ENCODE measurements at regions not wholly inside any gene's neighbourhood (a gene's known extent, or its start where the extent isn't known, plus 50 kb on each side); places are given as distances from the start of the nearest gene placed in this dataset.

DNA sequence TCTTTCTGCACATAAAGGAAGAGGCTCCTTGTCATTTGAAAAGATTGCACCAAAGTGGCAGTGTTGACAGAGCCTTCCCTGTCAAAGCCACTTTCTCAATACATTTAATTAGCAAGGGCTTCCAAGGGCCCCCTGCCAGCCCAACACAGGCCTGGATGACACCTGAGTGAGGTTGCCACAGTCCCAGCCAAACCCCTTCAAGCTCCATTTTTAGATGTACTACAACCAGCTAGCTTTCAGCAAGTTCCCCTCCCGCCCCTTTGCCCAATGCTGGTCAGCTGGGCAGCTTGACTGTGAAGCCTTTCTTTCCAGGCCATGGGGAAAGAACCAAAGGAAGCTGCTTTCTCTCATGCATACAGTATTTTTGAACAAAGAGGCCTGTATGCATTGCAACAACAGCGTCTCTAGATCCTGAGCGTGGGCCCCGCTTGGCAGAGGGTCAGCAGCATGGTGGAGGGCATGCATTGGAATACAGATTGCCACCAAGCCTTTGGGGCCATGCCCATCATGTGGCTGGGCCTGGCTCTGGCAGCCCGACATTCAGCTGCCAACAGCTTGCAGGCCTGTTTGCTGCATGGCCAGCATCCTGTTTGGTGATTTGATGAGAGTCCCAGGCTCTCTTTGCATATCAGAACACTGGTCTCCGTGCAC lies 261.1 kb upstream of the GATB start:
- DNase-seq (ENCODE audit: low spot score) = no peak

DNA sequence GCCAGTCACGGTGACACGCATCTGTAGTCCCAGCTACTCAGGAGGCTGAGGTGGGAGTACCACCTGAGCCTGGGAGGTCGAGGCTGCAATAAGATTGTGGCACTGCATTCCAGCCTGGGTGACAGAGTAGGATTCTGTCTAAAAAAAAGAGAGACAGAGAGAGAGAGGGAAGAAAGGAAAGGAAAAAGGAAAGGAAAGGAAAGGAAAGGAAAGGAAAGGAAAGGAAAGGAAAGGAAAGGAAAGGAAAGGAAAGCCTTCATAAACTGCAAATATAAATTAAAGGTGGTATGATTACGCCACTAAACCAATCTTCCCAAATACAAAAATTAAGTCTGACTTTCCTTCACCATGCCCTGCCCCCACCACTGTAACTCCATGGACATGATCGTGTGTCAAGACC lies 259.3 kb upstream of the GATB start:
- no peak for DNase-seq (ENCODE audit: low spot score)

DNA sequence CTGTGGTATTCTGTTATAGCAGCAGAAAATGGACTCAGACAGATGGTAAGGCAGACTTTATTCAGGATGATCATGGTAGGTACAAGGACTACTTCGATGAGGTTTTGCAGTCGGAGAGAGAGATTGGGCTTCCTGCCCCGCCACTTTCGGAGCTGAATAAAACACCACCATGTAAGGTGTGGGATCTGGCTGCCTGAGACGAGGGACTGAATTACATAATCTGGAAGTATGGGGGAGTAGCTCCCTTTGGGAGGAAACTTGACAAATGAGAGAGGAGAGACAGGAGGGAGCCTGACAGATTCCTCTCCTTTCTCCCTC lies 255.5 kb upstream of the GATB start:
- DNase-seq (ENCODE audit: low spot score) = no peak

DNA sequence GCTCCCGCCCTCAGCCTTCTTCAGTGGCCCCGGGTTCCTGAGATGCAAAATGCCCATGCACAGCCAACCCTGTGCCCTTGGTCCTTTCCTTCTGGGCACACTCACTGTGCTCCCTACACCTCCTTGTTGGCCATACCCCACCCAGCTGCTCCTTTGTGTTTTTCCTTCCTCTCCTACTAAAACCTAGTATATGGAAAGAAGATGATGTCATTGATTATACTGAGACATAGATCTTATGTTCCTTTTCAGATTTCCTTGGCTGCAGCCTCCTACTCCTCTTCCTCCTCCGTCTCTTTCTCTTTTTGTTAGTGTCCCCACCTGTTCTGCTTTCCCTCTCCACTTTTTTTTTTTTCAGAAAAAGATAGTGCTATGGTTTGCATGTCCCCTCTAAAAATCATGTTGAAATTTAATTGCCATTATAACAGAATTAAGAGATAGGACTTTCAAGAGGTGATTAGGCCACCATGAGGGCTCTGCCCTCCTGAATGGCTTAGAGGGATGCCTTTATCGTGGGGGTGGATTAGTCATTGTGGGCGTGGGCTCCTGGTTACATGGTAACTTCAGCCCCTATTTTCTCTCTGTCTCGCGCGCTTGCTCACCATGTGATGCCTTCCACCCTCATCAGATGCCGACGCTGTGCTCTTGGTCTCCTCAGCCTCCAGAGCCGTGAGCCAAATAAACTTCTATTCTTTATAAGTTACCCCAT lies 254.9 kb upstream of the GATB start:
- no peak for DNase-seq (ENCODE audit: low spot score)

DNA sequence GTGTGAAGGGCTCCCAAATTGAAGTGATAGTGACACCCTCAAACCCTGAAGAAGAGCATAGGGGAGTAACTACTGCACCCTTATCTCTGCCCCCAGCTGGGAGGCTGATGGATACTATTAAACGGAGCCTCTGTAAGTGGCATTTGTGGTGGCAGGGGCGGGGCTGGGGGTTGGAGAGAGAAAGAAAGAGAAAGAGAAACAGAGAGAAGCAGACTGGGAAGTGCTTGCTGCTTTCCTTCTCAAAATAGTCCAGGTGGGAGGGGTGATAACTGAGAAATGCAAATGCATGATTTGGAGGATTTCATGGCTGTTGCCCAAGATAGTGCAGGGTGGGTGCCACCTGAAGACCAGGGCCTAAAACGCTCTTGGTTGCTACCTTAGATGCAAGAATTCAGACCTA lies 253.5 kb upstream of the GATB start:
- DNase-seq (ENCODE audit: low spot score) = no peak

DNA sequence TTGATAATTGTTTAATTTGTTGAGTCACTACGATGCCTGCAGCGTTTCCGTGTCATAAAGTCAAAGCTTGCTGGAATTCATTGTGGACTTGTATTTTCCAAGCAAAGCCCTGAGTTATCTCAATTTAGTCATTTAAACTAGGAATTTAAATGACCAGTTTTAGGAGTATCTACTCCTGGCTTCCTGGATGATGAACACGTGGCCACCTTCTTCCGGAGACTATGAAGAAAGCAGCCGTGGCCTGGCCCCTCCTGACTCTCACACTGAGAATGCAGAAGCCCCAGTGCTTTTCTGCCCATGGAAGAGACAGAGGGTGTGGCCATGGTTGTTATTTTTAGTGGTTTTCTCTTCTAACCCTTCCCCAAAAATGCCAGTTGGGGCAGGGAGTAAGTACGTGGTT lies 250.7 kb upstream of the GATB start:
- no peak for DNase-seq (ENCODE audit: low spot score)

DNA sequence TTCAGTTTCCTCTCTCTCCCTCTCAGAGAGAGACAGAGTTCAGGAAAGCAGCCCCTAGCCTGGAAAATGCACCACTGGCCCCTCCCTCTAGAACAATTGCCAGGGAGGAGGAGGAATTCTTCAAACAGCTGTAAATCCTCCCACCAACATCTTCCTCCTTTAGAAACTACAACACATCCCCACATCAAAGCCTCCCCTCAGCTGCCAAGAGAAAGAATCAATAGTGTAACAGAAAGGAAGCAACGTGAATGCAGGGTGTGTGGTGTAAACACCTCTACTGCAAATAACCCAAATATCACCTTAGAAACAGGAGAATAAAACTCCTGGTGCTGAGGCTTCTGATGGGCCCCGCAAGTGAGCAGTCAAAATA lies 249.9 kb upstream of the GATB start:
- DNase-seq (ENCODE audit: low spot score) = no peak

DNA sequence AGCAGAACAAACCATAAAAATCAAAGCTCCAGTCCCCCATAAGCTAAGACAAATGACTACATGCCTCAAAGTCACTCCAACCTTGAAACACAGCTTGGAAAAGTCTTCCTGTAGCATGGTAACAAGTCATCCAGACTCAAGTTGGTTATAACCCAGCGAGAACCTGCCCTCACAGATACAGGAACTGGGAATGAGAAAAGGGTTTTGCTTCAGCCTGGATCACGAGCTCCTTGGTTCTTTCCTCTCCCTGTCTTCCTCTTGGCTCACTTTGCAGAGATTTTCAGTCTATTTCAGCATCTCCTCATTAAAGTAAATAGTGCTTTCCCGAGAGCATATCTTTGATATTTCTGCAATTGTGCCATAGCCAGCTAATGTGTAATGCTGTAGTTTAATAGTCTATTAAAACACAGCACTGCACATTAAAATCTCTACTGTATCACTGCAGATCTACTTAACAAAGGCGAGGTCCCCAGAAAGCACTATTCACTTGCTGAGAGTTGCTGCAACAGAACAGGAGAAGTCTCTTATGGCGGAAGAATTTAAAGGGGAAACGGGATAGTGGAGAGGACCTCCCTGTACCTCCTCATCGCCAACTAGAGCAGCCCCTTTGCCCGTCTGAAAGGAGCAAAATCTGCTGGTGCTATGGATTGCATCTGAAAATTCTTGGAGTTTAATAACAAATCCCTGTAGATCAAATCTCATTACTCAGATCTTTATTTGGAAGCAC lies 249.3 kb upstream of the GATB start:
- DNase-seq (ENCODE audit: low spot score) = no peak

DNA sequence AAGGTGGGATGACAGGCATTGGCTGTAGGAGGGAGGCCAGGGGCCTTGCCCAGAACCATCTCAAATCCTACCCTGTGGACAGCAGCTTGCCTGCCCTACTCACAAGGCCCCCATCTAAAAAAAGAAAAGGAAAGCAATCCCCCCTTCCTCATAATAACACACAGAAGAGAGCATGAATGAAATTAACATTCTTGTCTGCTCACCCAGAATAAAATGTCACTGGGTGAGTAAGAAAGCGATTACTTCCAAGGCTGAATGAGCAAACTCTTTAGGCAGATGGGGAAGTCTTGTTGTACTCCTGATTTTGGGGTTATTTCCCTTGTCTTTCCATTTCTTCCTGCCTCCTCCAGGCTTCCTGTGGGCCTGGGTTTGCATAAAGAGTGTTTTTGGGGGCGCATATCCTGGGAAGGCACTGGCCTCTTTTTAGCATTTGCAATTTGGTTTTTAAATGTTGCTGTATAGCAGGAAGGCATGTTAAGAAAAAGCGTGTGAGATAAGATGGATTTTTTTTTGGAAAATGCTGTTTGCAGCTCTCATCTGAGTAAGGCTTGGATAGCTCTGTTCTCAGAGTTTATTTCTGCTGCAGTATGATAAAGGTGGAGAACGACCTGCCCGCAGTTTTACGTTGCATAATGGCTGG lies 248.3 kb upstream of the GATB start:
- no peak for DNase-seq (ENCODE audit: low spot score)

DNA sequence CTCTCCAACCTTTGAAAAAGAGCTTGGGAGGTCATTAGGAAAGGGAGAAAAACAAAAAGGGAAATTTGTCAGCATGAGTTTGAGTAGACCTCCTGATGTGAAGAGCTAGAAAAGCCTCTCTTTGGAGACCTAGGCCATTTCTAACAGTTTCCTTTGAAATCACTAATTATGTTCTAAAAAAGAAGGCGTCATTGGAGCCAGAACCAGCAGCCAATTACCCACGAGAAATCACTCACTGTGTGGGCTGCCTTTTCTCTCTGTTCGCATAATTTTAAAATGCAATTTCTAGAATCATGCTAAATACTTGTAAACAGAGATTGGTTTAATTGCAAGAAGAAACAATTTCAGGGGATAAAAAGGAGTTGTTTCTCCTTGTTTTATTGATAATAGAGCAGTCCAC lies 246.3 kb upstream of the GATB start:
- DNase-seq (ENCODE audit: low spot score) = no peak

DNA sequence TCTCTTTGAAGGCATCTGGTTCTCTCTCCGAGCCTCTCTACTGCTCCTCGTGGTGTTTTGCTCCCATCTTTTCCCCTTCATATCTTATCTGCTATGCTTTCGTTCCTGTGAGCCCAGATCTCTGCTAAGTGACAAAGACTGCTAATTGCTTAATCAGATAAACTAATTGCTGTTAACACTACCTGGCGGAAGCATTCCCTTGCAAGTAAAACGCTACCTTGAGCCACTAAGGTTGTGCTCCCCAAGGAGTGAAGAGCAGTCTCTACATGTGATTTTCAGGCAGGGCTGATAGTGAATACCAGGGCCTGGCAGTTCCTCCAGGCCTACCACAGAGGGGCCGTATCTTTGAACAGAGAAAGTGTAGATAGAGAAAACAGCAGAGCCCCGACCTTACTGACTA lies 244.0 kb upstream of the GATB start:
- DNase-seq (ENCODE audit: low spot score) = no peak

DNA sequence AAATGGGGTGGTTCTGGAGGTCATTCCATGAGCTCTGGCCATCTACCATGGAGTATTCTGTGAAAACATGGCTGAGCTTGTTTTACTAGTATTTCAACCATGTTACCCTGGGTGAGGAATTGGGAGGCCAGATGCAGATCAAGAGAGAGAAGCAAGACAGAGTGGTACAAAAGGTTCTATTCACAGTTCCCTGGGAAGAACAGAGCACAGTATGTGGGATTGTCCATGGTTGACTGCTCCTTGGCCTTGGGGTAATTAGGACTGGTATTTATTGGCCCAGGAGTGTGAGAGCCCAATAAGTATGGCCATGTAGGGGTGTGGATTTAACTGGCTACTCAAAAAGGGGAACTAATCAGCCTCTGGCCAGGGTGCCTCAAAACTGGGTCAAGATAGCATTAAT lies 239.7 kb upstream of the GATB start:
- DNase-seq (ENCODE audit: low spot score) = no peak

DNA sequence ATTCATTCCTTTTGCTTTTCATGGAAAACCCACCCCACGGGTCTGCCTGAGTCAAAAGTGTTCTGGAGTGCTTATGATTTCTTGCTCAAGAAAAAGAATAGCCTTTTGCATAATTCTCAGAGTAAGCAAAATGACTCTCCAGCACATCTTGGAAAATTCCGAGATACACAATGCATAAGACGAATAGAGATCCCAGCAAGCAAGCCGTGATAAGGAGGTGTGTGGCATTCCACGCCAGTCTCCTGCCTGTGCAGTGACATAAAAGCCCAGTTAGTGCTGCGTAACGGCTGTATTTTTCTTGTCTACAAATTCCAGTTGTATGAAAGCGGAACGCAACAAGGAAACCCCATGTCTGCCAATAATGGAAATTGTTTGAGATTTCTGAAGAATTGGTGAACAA lies 237.9 kb upstream of the GATB start:
- no peak for DNase-seq (ENCODE audit: low spot score)

DNA sequence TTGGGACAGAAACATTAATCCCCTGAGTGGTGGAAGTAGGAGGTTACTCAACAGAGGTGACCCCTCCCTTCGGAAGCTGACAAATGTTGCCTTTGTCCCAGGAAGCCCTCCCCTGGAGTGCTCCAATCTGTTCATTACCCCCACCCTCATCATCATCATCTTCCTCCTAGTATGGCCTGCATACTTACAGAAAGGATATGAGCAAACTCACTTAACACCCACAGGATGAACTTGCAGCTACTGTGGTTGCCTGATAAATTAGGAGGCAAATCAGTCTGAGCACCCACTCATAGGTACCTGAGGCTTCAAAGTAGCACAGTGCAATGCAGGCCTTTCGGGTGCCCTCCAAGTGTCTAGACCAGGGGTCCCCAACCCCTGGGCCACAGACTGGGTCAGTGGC lies 236.7 kb upstream of the GATB start:
- no peak for DNase-seq (ENCODE audit: low spot score)

DNA sequence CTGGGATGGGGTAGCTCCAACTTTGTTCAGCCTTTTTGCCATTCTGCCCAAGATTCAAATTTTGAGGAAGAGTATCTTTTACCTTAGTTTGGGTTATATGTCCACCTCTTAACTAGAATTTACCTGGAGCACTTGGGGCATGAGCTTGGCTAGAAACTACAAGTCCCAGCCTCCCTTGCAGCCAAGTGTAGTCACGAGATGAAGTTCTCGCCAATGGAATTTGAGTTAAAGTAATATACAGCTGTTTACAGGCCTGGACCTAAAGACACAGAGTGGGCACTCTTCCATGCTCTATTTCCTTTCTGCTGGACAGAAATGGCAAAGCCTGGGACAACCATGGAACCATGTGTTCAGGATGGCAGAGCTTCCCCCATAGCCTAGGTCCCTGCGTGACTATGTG lies 233.6 kb upstream of the GATB start:
- DNase-seq (ENCODE audit: low spot score) = no peak

DNA sequence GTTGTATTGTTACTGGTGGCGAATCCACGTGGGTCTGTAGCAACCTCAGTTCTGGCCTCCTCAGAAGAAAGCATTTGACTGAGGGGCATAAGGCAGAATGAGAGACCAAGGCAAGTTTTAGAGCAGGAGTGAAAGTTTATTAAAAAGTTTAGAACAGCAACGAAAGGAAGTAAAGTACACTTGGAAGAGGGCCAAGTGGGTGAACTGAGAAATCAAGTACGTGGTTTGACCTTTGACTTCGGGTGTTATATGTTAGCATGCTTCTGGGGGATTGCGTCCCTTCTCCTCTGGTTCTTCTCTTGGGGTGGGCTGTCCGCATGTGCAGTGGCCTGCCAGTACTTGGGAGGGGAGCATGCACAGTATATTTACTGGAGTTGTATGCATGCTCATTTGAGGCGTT lies 232.7 kb upstream of the GATB start:
- no peak for DNase-seq (ENCODE audit: low spot score)

DNA sequence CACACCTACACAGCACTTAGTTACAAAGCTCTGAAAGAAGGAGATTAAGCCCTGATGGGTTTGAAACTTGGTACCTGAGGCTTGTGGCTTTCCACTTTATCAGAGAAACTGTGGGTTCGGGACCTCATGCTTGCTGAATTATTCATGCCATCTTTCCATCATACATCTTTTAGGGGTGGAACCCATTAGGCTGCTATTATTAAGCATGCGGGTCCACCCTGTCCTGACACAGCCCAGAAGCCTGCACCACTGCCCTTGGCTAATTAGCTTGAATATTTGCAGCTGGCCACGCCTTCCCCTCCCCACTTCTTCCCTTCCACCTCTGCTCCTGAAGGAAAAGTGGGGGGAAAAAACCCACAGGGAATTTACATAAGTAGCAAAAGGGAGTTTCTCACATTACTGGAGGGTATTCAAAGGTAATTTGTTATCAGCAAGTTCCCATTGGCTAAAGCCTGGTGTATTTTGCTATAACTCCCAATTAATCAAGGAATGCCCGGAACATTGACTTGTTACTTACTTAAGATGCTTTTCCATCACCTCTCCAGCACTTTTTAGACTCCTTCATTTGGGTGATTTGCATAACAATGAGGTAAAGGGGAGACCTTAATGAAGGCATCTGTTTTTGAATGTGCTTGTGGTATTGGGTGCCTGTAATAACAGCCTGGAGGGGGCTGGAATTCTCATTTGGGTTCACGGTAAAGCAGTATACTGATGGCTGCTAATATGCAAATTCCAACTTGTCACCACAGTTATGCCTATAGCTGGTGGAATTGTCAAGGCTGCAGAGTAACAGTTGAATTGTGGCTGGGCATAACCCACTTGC lies 231.7 kb upstream of the GATB start:
- DNase-seq (ENCODE audit: low spot score) = peak; percentile 34

DNA sequence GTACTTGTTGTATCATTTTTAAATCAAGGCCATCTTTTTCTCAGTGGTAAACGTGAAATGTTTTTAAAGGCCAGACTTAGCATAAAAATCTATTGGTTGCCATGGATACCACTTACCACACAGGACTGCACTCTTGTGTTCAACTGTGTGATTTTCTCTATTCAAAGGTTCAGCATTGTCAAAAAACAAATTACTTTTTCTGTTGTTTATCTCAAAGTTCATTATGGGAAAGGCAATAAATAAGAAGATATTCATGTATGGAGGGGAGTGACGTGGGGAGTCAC lies 231.0 kb upstream of the GATB start:
- no peak for DNase-seq (ENCODE audit: low spot score)

DNA sequence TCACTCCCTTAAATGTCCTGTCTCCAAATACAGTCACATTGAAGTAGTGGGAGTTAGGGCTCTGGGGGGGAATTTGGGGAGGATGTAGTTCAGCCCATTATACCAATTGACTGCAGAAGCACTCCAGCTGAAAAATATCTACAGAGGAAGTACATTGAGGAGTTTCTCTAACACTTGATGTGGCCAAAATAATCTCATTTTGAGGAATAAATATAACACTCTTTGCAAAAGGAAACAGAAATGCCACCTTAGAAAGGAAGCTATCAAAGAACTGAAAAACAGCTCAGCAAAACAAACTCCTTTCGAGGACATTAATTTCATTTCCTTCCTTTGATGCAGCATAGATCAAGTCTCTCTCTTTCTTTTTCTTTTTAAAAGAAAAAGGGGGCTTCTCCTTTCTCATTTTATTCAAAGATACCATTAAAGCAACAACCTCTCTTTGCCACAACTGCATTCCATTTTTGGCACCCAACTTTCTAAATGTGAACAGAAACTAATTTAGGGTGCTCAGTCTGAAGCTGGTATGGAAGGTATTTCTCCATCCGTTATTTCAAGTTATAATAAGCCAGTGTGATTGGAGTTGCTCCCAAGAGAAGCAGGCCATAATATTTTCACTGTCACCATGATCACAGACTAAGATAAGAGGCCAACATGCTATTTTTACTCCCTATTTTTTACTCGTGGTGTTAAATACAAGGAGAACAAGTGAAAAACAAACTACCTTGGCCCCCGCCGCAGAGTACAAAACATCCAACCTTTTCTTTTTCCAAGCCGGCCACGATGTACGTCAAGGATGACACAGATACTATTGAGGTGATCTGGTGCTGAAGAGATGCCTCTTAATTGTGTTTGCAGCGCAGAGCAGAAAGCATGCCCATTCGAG lies 230.4 kb upstream of the GATB start:
- no peak for DNase-seq (ENCODE audit: low spot score)

DNA sequence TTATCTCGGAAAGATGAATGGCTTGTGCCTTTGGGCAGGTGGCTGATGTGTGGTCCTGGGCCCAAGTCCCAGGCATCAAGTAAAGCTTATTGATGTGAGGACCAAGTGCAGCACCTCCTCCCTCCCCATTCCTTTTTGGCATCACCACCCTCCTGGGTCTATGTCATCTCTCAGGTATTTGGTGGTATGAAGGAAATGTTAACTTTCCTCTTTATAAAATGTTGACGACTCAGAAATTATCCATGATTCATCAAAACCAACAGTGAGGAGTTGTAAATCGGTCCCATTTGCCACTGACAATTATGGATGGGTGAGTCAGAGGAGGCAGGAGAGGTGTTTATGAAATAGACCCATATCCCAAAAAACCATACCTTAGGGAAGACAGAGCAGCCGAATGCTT lies 229.4 kb upstream of the GATB start:
- DNase-seq (ENCODE audit: low spot score) = peak; percentile 79

DNA sequence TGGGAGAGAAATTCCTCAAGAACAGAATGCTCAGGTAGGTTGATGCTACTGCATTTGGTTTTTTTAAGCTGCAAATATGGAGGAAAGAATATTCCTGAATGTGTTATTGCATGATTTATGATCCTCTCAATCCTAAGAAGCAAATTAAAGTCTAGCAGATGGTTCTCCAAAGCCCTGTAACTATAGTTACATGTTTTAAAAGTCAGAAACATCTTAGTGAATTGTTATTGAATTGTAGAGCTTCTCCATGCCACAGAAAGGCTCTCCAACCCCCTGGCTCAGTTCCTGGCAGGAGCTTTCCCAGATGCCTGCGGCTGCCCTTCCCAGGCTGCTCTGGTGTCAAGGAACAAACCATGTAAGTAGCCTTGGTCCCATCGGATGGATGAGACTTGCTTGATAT lies 227.8 kb upstream of the GATB start:
- no peak for DNase-seq (ENCODE audit: low spot score)

DNA sequence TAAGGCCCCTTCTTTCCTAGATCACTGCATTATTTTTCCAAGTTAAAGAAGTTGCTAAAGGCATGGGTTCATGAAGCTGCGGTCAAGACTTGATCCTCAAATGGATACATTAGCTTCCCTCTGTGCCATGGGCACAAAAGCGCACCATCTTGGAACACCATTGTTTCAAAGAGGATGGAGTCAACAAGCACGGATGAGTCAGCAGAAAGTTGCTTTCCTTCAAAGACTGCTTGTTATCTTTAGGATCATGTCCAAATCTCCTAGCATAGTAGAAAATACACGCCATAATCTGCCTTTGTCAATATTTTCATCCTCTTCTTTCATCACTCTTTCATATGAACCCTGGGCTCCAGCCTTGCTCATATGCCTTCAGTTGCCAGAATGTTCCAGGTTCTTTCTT lies 226.8 kb upstream of the GATB start:
- no peak for DNase-seq (ENCODE audit: low spot score)

All from AG20443 (cell line).